GM10266 (cell line): ENCODE measurements at regions not wholly inside any gene's neighbourhood (a gene's known extent, or its start where the extent isn't known, plus 50 kb on each side); places are given as distances from the start of the nearest gene placed in this dataset.

Source experiments
- DNase-seq: peaks from one replicate; pipeline ENCODE4 v3.0.0; 2012; ENCODE audit errors: extremely low spot score
- TF ChIP-seq, protein P1 (sequence below): IDR thresholded peaks from 2 replicates; pipeline ENCODE4 v1.5.1; 2012; ENCODE audit warnings: mild to moderate bottlenecking, low read depth; ENCODE audit not compliant: control insufficient read depth, insufficient read depth; ENCODE audit errors: missing control alignments

DNA sequence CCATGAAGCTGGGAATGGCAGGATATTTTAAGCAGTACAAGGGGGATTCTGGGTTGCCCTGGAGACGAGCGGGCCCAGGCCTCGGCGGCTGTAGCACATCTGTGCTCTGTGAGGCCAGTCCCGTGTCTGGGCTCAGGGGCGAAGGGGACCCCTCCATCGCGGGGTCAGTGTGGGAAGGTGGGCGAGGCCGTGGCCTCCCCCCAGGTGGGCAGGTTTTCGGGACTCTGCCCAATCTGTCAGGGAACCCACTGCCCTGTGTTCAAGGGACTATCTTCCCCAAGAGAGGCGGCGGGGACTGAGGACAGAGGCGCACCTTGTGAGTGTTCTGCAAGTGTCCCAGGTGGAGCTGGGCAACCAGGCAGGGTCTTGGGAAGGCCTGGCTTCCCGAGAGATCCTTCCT is 336.6 kb downstream of the CTTN start:
- TF ChIP-seq, protein P1, sequence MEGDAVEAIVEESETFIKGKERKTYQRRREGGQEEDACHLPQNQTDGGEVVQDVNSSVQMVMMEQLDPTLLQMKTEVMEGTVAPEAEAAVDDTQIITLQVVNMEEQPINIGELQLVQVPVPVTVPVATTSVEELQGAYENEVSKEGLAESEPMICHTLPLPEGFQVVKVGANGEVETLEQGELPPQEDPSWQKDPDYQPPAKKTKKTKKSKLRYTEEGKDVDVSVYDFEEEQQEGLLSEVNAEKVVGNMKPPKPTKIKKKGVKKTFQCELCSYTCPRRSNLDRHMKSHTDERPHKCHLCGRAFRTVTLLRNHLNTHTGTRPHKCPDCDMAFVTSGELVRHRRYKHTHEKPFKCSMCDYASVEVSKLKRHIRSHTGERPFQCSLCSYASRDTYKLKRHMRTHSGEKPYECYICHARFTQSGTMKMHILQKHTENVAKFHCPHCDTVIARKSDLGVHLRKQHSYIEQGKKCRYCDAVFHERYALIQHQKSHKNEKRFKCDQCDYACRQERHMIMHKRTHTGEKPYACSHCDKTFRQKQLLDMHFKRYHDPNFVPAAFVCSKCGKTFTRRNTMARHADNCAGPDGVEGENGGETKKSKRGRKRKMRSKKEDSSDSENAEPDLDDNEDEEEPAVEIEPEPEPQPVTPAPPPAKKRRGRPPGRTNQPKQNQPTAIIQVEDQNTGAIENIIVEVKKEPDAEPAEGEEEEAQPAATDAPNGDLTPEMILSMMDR, result no peak
- DNase-seq, result no peak

- no peak for DNase-seq
- TF ChIP-seq, protein P1, result no peak
Observed at GRCh38 chr11:70735976-70736375, 337.6 kb downstream of the CTTN start.

GRCh38 chr11:70736461-70736860 is 338.1 kb downstream of the CTTN start:
- DNase-seq, result no peak
- TF ChIP-seq, protein P1, result no peak

DNA sequence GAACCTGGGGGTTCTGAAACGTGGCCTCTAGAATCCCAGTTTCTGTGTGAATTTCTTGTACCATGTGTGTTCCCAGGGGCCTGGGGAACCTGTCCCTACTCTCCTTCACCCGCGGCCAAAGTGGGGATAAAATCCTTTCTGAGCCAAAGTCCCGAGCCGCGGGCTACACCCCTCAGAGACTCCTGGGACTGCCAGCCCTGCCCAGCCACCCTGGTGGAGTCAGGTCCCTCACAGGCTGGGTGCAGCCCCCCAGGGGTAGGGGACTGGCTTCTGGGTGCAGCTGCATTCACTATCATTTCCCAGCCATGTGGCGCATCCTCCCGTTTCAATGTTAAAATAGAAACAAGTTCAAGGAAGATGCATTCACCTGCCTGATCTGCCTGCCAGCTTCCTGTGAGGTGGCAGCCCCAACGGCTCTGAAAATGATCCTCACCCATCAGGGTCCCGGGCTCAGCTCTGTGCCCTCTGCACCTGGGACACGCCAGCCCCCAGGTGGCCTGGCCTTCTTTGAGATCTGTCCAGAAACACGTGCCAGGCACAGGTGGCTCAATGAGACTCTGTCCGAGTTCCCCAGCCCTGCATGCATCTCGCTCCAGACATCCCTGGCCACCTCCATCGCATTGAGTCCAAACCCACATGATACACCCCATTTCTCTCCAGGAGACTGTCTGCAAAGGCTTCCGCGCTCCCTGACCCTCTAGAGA is 338.8 kb downstream of the CTTN start:
- TF ChIP-seq, protein P1, result no peak
- DNase-seq, result no peak

GRCh38 chr11:70737816-70738630 is 339.7 kb downstream of the CTTN start:
- TF ChIP-seq, protein P1, result no peak
- no peak for DNase-seq

DNA sequence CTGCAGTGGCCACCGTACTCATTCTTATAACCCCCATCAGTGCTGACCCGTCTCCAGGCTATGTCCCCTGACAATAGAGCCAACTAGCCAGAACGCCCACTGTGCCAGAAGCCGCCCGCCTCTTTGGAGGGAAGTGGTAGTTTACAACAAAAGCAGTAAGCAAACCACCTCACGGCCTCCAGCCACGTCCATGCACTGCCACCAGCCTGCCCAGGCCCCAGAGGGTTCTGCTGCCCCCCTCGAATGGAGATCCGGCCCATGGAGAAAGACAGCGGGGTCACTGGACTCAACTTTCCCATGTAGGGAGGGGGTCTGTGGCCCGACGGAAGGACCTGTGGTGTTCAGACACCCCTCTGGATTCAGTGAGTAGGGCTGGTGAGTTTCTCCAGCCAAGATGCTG is 340.3 kb downstream of the CTTN start:
- DNase-seq, result no peak
- TF ChIP-seq, protein P1, result no peak

GRCh38 chr11:70739091-70739490 is 340.8 kb downstream of the CTTN start:
- DNase-seq, result no peak
- TF ChIP-seq, protein P1, result no peak
